Pancreas (tissue), 10 donors: ENCODE measurements at regions not wholly inside any gene's neighbourhood (a gene's known extent, or its start where the extent isn't known, plus 50 kb on each side); places are given as distances from the start of the nearest gene placed in this dataset.

ENCODE experiments used
- ATAC-seq, 4 donors: fragments of 200-7000 bp; cut with Tn5 transposase; one replicate each; pipeline versions ENCODE4 v1.8.0 to v1.9.1; 2020; ENCODE audit warnings: mild to moderate bottlenecking in 4 of 4, moderate library complexity in 4 of 4
- DNase-seq, 6 donors: peaks; one replicate each; pipeline ENCODE4 v3.0.0-alpha.2; 2020
- FAIRE-seq: peaks from 2 replicates; lab custom pipeline; 2012; peaks lifted over from hg19 to GRCh38; lab: Jason Lieb, UNC
- H3K27ac ChIP-seq, 4 donors: fragments of 200-600 bp; sonication (generic); 1 replicate in 3 of 4; 2 replicates in 1 of 4; pipeline versions ENCODE4 v1.5.0 to v1.8.0; 2020
- H3K27me3 ChIP-seq, 4 donors: fragments of 200-600 bp; one replicate each; pipeline ENCODE4 v1.8.0; 2021
- H3K36me3 ChIP-seq, 3 donors: fragments of 200-600 bp; sonication (generic) in 1 of 3; one replicate each; pipeline versions ENCODE4 v1.5.0 to v1.8.0; 2020 to 2021
- H3K4me1 ChIP-seq, 3 donors: fragments of 200-600 bp; one replicate each; pipeline ENCODE4 v1.8.0; 2021
- H3K4me3 ChIP-seq, 4 donors: fragments of 200-600 bp; sonication (generic) in 2 of 4; one replicate each; pipeline versions ENCODE4 v1.5.0 to v1.8.0; 2020 to 2021
- H3K9me3 ChIP-seq, 4 donors: fragments of 200-600 bp; one replicate each; pipeline ENCODE4 v1.8.0; 2021
- WGBS, 2 donors: extraction: QIAGEN DNeasy Blood & Tissue Kit; methylation state at CpG; one replicate each; pipeline ENCODE4 v1.1.7; 2013; 5-methylcytosine and 5-hydroxymethylcytosine counted together
- intact Hi-C, 3 donors: fragments of 100-400 bp; cut with DNase I; formaldehyde crosslinking; loops; one replicate each; pipeline versions ENCODE4 v1.11.1 to v1.14.2; 2022
- TF ChIP-seq, protein P1 (sequence below), 4 donors: fragments of 200-600 bp; sonication (generic) in 3 of 4; IDR thresholded peaks; one replicate each; pipeline versions ENCODE4 v1.5.0 to v1.8.0; 2021; ENCODE audit warnings: antibody characterized with exemption in 4 of 4
- donor health status: healthy with polysubstance abuse.
- donor health status: DM: no; HTN: no; CAD: no; lungs with moderate emphysema.
- donor health status: DM: no; HTN: no; CAD: no.
- donor health status: control.
- donor health status: control.
- donor health status: Bipolar disorder and iron deficiency.
- donor health status: DM: yes; HTN: yes; CAD: no.
- donor health status: DM: no; HTN: no; CAD: no.
- donor health status: DM: no; HTN: no; CAD: no.
- donor health status: DM: yes; HTN: yes; CAD: no.

DNA sequence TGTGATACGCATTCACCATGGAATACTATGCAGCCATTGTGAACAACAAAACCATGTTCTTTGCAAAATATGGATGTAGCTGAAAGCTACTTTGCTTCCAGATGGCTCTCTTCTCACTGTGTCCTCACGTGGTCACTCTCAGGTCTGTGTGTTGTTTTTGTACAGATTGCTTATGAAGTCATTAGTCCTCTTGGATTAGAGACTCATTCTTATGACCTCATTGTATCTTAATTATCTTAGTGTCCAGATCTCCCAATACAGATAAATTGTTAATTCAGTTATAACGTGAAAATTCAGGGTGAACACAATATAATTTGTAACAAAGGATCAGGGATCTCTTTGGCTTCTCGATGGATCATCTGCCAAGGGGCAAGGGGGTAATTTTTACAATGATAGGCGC is 100.4 kb upstream of the TOP3B start:
- Histone ChIP-seq H3K9me3 (no peaks in the 10 kb centered on the region), H3K4me1 (no peaks in the 10 kb centered on the region), H3K36me3 (no peaks in the 10 kb centered on the region), H3K4me3 (no peak overlapping the region), H3K27ac (no peak overlapping the region), H3K27me3 (no peaks in the 10 kb centered on the region)
- no peak for DNase-seq
- TF ChIP-seq, protein P1, sequence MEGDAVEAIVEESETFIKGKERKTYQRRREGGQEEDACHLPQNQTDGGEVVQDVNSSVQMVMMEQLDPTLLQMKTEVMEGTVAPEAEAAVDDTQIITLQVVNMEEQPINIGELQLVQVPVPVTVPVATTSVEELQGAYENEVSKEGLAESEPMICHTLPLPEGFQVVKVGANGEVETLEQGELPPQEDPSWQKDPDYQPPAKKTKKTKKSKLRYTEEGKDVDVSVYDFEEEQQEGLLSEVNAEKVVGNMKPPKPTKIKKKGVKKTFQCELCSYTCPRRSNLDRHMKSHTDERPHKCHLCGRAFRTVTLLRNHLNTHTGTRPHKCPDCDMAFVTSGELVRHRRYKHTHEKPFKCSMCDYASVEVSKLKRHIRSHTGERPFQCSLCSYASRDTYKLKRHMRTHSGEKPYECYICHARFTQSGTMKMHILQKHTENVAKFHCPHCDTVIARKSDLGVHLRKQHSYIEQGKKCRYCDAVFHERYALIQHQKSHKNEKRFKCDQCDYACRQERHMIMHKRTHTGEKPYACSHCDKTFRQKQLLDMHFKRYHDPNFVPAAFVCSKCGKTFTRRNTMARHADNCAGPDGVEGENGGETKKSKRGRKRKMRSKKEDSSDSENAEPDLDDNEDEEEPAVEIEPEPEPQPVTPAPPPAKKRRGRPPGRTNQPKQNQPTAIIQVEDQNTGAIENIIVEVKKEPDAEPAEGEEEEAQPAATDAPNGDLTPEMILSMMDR (IDR thresholded peaks at IDR 0.05), result no peak
- no peak for FAIRE-seq
- no peak for ATAC-seq
- intact Hi-C loops, result no loop called here
- 60 to 62% methylated on average over 5 of the region's 5 CpGs for WGBS, 2 donors

GRCh38 chr22:22082229-22082835 is 99.7 kb upstream of the TOP3B start:
- FAIRE-seq (no peak), DNase-seq (no peak), ATAC-seq (no peak)
- H3K4me3 ChIP-seq, result no peak overlapping the region
- WGBS, 2 donors, result 94% methylated on average over 1 of the region's 1 CpG
- no peaks in the 10 kb centered on the region for H3K36me3 ChIP-seq
- intact Hi-C loops, result no loop called here
- no peaks in the 10 kb centered on the region for H3K4me1 ChIP-seq
- H3K27ac ChIP-seq, result no peak overlapping the region
- no peaks in the 10 kb centered on the region for H3K27me3 ChIP-seq
- TF ChIP-seq, protein P1 (IDR thresholded peaks at IDR 0.05), result no peak
- no peaks in the 10 kb centered on the region for H3K9me3 ChIP-seq

- 27 to 38% methylated on average over 2 of the region's 2 CpGs for WGBS, 2 donors
- intact Hi-C loops, result no loop called here
- no peaks in the 10 kb centered on the region for H3K36me3 ChIP-seq
- no peak overlapping the region for H3K27ac ChIP-seq
- no peaks in the 10 kb centered on the region for H3K27me3 ChIP-seq
- no peaks in the 10 kb centered on the region for H3K4me1 ChIP-seq
- no peak overlapping the region for H3K4me3 ChIP-seq
- H3K9me3 ChIP-seq, result no peaks in the 10 kb centered on the region
- FAIRE-seq (no peak), DNase-seq (no peak), ATAC-seq (no peak)
- TF ChIP-seq, protein P1 (IDR thresholded peaks at IDR 0.05), result no peak
Measured at GRCh38 chr22:22080270-22080669, 97.7 kb upstream of the TOP3B start.

DNA sequence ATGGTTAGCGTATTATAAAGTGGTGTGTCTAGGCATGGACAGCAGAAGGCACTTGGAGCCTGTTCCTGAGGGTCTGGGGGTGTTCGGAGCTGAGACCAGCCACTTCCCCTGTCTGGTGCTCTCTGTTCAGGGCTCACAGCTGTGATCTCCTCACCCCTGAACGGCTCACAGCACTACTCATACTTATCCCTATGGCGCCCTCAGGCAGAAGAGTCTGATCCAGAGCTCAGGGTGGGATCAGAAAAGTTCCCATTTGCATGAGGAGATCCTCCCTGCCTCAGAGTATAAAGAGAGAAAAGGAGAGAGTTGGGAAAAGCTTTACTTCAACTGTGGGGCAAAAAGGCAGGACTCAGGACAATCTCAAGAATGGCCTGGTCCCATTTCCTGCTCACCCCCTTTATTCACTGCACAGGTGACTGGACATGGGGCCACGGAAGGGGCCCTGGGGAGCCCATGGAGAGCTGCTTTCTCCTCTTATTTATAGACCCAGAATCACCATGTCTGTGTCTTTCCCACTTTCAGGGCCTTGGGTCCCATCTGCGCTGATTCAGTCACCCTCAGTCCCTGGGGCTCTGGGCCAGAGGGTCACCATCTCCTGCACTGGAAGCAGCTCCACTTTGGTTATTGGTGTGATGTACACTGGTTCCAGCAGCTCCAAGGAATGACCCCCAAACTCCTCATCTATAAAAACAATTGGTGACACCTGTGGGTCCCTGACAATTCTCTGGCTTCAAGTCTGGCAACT is 97.0 kb upstream of the TOP3B start:
- intact Hi-C loops, result no loop called here
- no peak for ATAC-seq
- no peaks in the 10 kb centered on the region for H3K36me3 ChIP-seq
- no peaks in the 10 kb centered on the region for H3K9me3 ChIP-seq
- H3K27ac ChIP-seq, result no peak overlapping the region
- H3K4me1 ChIP-seq, result no peaks in the 10 kb centered on the region
- DNase-seq, result no peak
- TF ChIP-seq, protein P1 (IDR thresholded peaks at IDR 0.05), result no peak
- FAIRE-seq, result no peak
- no peak overlapping the region for H3K4me3 ChIP-seq
- WGBS, 2 donors, result 76 to 85% methylated on average over 6 of the region's 6 CpGs
- no peaks in the 10 kb centered on the region for H3K27me3 ChIP-seq

GRCh38 chr22:22078329-22078728 is 95.7 kb upstream of the TOP3B start:
- no peaks in the 10 kb centered on the region for H3K27me3 ChIP-seq
- no peaks in the 10 kb centered on the region for H3K36me3 ChIP-seq
- 0 to 71% methylated on average over 1 of the region's 1 CpG for WGBS, 2 donors
- no peak for DNase-seq
- TF ChIP-seq, protein P1 (IDR thresholded peaks at IDR 0.05), result no peak
- no peak for FAIRE-seq
- intact Hi-C loops, result no loop called here
- H3K4me3 ChIP-seq, result no peak overlapping the region
- ATAC-seq, result no peak
- no peaks in the 10 kb centered on the region for H3K9me3 ChIP-seq
- no peaks in the 10 kb centered on the region for H3K4me1 ChIP-seq
- H3K27ac ChIP-seq, result no peak overlapping the region
